ENCODE measurements at regions not wholly inside any gene's neighbourhood (a gene's known extent, or its start where the extent isn't known, plus 50 kb on each side); places are given as distances from the start of the nearest gene placed in this dataset.
"Not testable (repeated sequence)": the region's sequence is repeated elsewhere in the genome, so short reads cannot be mapped to it uniquely, and the experiment has no call there.

DNA sequence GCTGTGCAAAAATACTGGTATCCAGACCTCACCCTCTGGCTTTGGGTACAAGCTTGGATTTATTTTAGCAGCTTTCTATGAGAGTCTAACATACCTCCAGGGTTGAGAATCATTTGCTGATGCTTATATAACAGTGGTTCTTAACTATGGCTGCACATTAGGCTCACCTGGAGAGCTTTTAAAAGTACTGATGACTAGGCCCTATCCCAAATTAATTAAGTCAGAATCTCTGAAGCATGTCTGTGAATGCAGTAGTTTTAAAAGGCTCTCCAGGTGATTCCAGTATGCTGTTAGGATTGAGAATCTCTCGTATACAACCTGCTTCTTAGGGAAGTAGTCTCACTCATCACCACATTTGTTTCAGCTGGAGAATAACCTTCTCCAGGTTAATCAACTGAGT lies 99.2 kb downstream of the PDHA2 start:
- Mint-ChIP-seq H3K4me3 (ENCODE audit: unreplicated experiment) (no peak overlapping the region), H3K36me3 (ENCODE audit: unreplicated experiment) (no peaks in the 10 kb centered on the region), H3K4me1 (ENCODE audit: low read depth, unreplicated experiment) (no peaks in the 10 kb centered on the region), H3K27me3 (ENCODE audit: unreplicated experiment) (no peaks in the 10 kb centered on the region), H3K27ac (ENCODE audit: unreplicated experiment) (no peak overlapping the region), H3K9me3 (ENCODE audit: unreplicated experiment) (no peaks in the 10 kb centered on the region)
- TF ChIP-seq, protein P1, sequence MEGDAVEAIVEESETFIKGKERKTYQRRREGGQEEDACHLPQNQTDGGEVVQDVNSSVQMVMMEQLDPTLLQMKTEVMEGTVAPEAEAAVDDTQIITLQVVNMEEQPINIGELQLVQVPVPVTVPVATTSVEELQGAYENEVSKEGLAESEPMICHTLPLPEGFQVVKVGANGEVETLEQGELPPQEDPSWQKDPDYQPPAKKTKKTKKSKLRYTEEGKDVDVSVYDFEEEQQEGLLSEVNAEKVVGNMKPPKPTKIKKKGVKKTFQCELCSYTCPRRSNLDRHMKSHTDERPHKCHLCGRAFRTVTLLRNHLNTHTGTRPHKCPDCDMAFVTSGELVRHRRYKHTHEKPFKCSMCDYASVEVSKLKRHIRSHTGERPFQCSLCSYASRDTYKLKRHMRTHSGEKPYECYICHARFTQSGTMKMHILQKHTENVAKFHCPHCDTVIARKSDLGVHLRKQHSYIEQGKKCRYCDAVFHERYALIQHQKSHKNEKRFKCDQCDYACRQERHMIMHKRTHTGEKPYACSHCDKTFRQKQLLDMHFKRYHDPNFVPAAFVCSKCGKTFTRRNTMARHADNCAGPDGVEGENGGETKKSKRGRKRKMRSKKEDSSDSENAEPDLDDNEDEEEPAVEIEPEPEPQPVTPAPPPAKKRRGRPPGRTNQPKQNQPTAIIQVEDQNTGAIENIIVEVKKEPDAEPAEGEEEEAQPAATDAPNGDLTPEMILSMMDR (IDR thresholded peaks at IDR 0.05; ENCODE audit: partially characterized antibody, unreplicated experiment) = no peak
- no peak for DNase-seq

DNA sequence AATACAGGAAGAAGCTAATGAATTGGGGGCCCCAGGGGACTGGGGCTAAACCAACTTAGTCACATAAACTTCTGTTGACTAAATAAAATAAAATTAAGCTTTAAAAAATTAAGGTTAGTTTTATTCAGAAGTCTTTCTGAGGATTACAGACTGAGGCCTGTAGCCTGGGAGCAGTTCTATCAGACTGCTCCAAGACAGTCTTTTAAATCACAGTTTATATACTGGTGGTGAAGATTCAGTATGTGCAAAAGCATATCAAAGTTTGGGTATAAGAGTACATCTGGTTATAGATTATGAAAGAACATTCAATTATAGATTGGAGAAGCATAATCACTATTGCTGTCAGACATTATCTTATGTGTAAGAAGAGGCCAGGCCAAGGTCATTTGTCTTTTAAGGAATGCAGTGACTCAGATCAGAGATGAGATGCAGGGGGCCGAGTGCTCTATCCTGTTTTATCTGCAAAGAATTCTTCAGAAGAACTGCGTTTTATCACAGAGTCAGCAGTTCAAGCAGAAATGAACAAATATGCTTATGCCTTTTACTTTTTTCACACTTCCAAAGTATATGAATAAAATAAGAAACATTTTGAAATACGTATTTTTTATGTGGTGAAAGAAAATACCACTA lies 109.4 kb downstream of the PDHA2 start:
- no peaks in the 10 kb centered on the region for H3K4me1 Mint-ChIP-seq (ENCODE audit: low read depth, unreplicated experiment)
- TF ChIP-seq, protein P1 (IDR thresholded peaks at IDR 0.05; ENCODE audit: partially characterized antibody, unreplicated experiment) = no peak
- H3K9me3 Mint-ChIP-seq (ENCODE audit: unreplicated experiment) = peaks cover 2% of the 10 kb centered on the region
- no peak overlapping the region for H3K27ac Mint-ChIP-seq (ENCODE audit: unreplicated experiment)
- no peak overlapping the region for H3K4me3 Mint-ChIP-seq (ENCODE audit: unreplicated experiment)
- peaks cover 20% of the 10 kb centered on the region for H3K36me3 Mint-ChIP-seq (ENCODE audit: unreplicated experiment)
- no peaks in the 10 kb centered on the region for H3K27me3 Mint-ChIP-seq (ENCODE audit: unreplicated experiment)
- DNase-seq = no peak

GRCh38 chr4:95949808-95950207 lies 109.9 kb downstream of the PDHA2 start:
- DNase-seq = no peak
- Mint-ChIP-seq H3K27me3 (ENCODE audit: unreplicated experiment) (no peaks in the 10 kb centered on the region), H3K27ac (ENCODE audit: unreplicated experiment) (no peak overlapping the region), H3K4me3 (ENCODE audit: unreplicated experiment) (no peak overlapping the region), H3K4me1 (ENCODE audit: low read depth, unreplicated experiment) (no peaks in the 10 kb centered on the region), H3K9me3 (ENCODE audit: unreplicated experiment) (peaks cover 2% of the 10 kb centered on the region), H3K36me3 (ENCODE audit: unreplicated experiment) (peaks cover 20% of the 10 kb centered on the region)
- TF ChIP-seq, protein P1 (IDR thresholded peaks at IDR 0.05; ENCODE audit: partially characterized antibody, unreplicated experiment) = no peak

DNA sequence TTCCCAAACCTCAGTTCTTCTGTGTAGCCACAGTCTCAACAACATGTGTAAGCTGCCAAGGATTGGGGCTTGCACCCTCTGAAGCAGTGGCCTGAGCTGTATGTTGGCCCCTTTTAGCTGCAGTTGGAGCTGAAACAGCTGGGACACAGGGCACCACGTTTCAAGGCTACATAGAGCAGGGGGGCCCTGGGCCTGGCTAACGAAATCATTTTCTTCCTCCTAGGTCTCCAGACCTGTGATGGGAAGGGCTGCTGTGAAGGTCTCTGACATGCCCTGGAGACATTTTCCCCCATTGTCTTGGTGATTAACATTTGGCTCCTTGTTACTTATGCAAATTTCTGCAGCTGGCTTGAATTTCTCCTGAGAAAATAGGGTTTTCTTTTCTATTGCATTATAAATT lies 112.6 kb downstream of the PDHA2 start:
- H3K27ac Mint-ChIP-seq (ENCODE audit: unreplicated experiment); H3K36me3 Mint-ChIP-seq (ENCODE audit: unreplicated experiment); H3K9me3 Mint-ChIP-seq (ENCODE audit: unreplicated experiment); H3K4me3 Mint-ChIP-seq (ENCODE audit: unreplicated experiment); H3K27me3 Mint-ChIP-seq (ENCODE audit: unreplicated experiment); DNase-seq; H3K4me1 Mint-ChIP-seq (ENCODE audit: low read depth, unreplicated experiment): not testable (repeated sequence)

GRCh38 chr4:95956094-95956493 lies 116.2 kb downstream of the PDHA2 start:
- H3K4me1 Mint-ChIP-seq (ENCODE audit: low read depth, unreplicated experiment) = peaks cover 3% of the 10 kb centered on the region
- H3K27me3 Mint-ChIP-seq (ENCODE audit: unreplicated experiment) = peaks cover 1% of the 10 kb centered on the region
- H3K36me3 Mint-ChIP-seq (ENCODE audit: unreplicated experiment) = peaks cover 4% of the 10 kb centered on the region
- no peak for DNase-seq
- H3K27ac Mint-ChIP-seq (ENCODE audit: unreplicated experiment) = no peak overlapping the region
- TF ChIP-seq, protein P1 (IDR thresholded peaks at IDR 0.05; ENCODE audit: partially characterized antibody, unreplicated experiment) = no peak
- H3K9me3 Mint-ChIP-seq (ENCODE audit: unreplicated experiment) = peaks cover 4% of the 10 kb centered on the region
- H3K4me3 Mint-ChIP-seq (ENCODE audit: unreplicated experiment) = no peak overlapping the region

Measured in glutamatergic neuron (in vitro differentiated cells).